ENCODE measurements at regions not wholly inside any gene's neighbourhood (a gene's known extent, or its start where the extent isn't known, plus 50 kb on each side); places are given as distances from the start of the nearest gene placed in this dataset.

DNA sequence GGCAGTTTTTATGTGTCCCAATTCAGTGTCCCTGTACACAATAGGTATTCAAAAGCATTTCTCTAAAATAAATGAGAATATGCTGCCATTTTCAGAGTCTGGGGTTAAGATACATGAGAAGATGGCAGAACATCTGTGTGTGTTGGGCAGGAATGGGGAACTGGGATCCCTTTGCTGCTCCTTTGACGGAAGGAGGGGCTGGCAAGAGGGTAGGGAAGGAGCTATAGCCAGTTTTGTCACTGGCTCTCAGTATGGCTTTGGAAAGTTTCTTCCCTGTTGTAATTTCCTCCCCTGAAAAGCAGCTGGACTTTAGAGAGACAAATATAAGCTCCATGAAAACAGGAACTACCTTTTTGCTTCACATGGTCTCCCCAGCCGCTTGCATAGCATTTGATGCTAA lies 137.5 kb upstream of the PRR23C start:
- no CpG with 5 or more reads among the region's 2 CpGs for WGBS (ENCODE audit: extremely low coverage, insufficient coverage, insufficient read length)
- Histone ChIP-seq H2BK5ac (ENCODE audit: low read depth, low read length, poor library complexity) (no peak overlapping the region), H3K27ac (ENCODE audit: low read depth, low read length) (no peak overlapping the region), H3K4me1 (ENCODE audit: control insufficient read depth in 1 of 2, insufficient read depth in 2 of 2, low read length in 2 of 2) (peaks cover 0 to 6% of the 10 kb centered on the region in 2 experiments), H3K18ac (ENCODE audit: low read length) (no peak overlapping the region), H3K36me3 (ENCODE audit: control insufficient read depth in 1 of 2, insufficient read depth in 2 of 2, low read length in 2 of 2) (no peaks in the 10 kb centered on the region), H3K79me1 (ENCODE audit: low read length) (no peaks in the 10 kb centered on the region), H2BK12ac (ENCODE audit: low read length) (no peak overlapping the region), H3K9me3 (ENCODE audit: insufficient read depth, low read depth, low read length) (peaks cover 4% of the 10 kb centered on the region), H3K23ac (ENCODE audit: low read length) (no peak overlapping the region), H4K8ac (ENCODE audit: low read depth, low read length) (no peak overlapping the region), H3K9ac (ENCODE audit: low read length) (no peak overlapping the region), H2BK120ac (ENCODE audit: insufficient read depth, low read length, poor library complexity) (no peak overlapping the region), H3K14ac (ENCODE audit: low read length) (no peak overlapping the region), H3K4ac (ENCODE audit: low read depth, low read length) (no peak overlapping the region), H4K12ac (ENCODE audit: low read depth, low read length) (no peak overlapping the region), H2AK5ac (ENCODE audit: low read length) (no peak overlapping the region), H3K27me3 (ENCODE audit: insufficient read depth, low read length) (no peaks in the 10 kb centered on the region), H4K91ac (ENCODE audit: low read depth, low read length) (no peak overlapping the region), H3K79me2 (ENCODE audit: control insufficient read depth, insufficient read depth, low read length, poor library complexity) (no peaks in the 10 kb centered on the region), H3K4me3 (ENCODE audit: low read depth, low read length) (no peak overlapping the region), H2AFZ (ENCODE audit: insufficient read depth, low read length, poor library complexity) (no peak overlapping the region), H3K4me2 (ENCODE audit: low read length) (no peak overlapping the region)
- no peak for DNase-seq

DNA sequence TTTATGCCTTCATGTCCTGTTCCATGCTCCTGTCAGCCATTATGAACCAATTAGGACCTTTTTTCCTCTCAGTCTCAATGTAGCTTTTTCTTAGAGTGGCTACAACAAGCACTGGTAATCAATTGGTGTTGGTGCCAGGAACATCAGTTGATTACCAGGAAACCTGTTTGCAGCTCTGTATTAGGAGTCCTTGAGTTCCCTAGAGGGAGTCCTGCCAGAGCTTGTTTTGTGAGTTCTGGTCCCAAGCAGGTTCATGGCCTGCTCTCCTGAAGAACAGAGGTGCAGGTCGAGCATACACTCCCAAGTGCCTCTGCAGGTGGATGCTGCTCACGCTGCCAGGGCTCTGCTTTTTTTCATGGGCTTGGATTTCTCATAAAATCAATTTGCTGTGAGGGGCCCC lies 137.9 kb upstream of the PRR23C start:
- Histone ChIP-seq H4K12ac (ENCODE audit: low read depth, low read length) (no peak overlapping the region), H2AFZ (ENCODE audit: insufficient read depth, low read length, poor library complexity) (no peak overlapping the region), H3K14ac (ENCODE audit: low read length) (no peak overlapping the region), H3K18ac (ENCODE audit: low read length) (no peak overlapping the region), H3K23ac (ENCODE audit: low read length) (no peak overlapping the region), H2AK5ac (ENCODE audit: low read length) (no peak overlapping the region), H2BK5ac (ENCODE audit: low read depth, low read length, poor library complexity) (no peak overlapping the region), H3K4me3 (ENCODE audit: low read depth, low read length) (no peak overlapping the region), H3K4me1 (ENCODE audit: control insufficient read depth in 1 of 2, insufficient read depth in 2 of 2, low read length in 2 of 2) (peaks cover 0 to 6% of the 10 kb centered on the region in 2 experiments), H3K36me3 (ENCODE audit: control insufficient read depth in 1 of 2, insufficient read depth in 2 of 2, low read length in 2 of 2) (no peaks in the 10 kb centered on the region), H3K27me3 (ENCODE audit: insufficient read depth, low read length) (no peaks in the 10 kb centered on the region), H3K4me2 (ENCODE audit: low read length) (no peak overlapping the region), H4K8ac (ENCODE audit: low read depth, low read length) (no peak overlapping the region), H4K91ac (ENCODE audit: low read depth, low read length) (no peak overlapping the region), H2BK12ac (ENCODE audit: low read length) (no peak overlapping the region), H3K79me2 (ENCODE audit: control insufficient read depth, insufficient read depth, low read length, poor library complexity) (no peaks in the 10 kb centered on the region), H2BK120ac (ENCODE audit: insufficient read depth, low read length, poor library complexity) (no peak overlapping the region), H3K79me1 (ENCODE audit: low read length) (no peaks in the 10 kb centered on the region), H3K9me3 (ENCODE audit: insufficient read depth, low read depth, low read length) (peaks cover 4% of the 10 kb centered on the region), H3K9ac (ENCODE audit: low read length) (no peak overlapping the region), H3K4ac (ENCODE audit: low read depth, low read length) (no peak overlapping the region), H3K27ac (ENCODE audit: low read depth, low read length) (no peak overlapping the region)
- DNase-seq = no peak
- WGBS (ENCODE audit: extremely low coverage, insufficient coverage, insufficient read length) = no CpG with 5 or more reads among the region's 2 CpGs

DNA sequence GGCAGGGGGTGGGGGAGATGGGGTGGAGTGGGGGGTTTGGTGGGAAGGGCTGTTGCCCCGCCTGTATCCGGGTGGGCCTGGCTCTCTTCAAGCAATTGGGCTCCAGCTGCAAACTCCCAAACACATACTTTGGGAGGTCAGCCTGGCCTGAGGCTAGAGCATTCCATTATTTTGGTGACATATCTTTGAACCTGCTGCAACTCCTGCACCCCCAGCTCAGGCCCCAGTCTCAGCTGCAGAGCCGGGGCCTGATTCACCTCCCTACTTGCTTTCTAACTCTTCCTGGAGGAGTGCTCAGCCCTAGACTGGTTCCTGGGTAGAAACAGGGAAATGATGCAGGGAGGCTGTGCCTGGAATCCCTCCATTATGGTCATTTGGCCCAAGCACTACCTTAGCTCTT lies 140.8 kb upstream of the PRR23C start:
- Histone ChIP-seq H2BK120ac (ENCODE audit: insufficient read depth, low read length, poor library complexity) (no peak overlapping the region), H3K4me3 (ENCODE audit: low read depth, low read length) (no peak overlapping the region), H4K12ac (ENCODE audit: low read depth, low read length) (no peak overlapping the region), H3K36me3 (ENCODE audit: control insufficient read depth in 1 of 2, insufficient read depth in 2 of 2, low read length in 2 of 2) (no peaks in the 10 kb centered on the region), H3K9me3 (ENCODE audit: insufficient read depth, low read depth, low read length) (peaks cover 4% of the 10 kb centered on the region), H3K79me1 (ENCODE audit: low read length) (no peaks in the 10 kb centered on the region), H3K4me1 (ENCODE audit: control insufficient read depth in 1 of 2, insufficient read depth in 2 of 2, low read length in 2 of 2) (peaks cover 0 to 6% of the 10 kb centered on the region in 2 experiments), H4K8ac (ENCODE audit: low read depth, low read length) (no peak overlapping the region), H4K91ac (ENCODE audit: low read depth, low read length) (no peak overlapping the region), H3K14ac (ENCODE audit: low read length) (no peak overlapping the region), H3K27me3 (ENCODE audit: insufficient read depth, low read length) (no peaks in the 10 kb centered on the region), H2BK12ac (ENCODE audit: low read length) (no peak overlapping the region), H2AK5ac (ENCODE audit: low read length) (no peak overlapping the region), H3K4me2 (ENCODE audit: low read length) (no peak overlapping the region), H3K23ac (ENCODE audit: low read length) (no peak overlapping the region), H3K79me2 (ENCODE audit: control insufficient read depth, insufficient read depth, low read length, poor library complexity) (no peaks in the 10 kb centered on the region), H3K9ac (ENCODE audit: low read length) (no peak overlapping the region), H2BK5ac (ENCODE audit: low read depth, low read length, poor library complexity) (no peak overlapping the region), H3K18ac (ENCODE audit: low read length) (no peak overlapping the region), H3K27ac (ENCODE audit: low read depth, low read length) (no peak overlapping the region), H2AFZ (ENCODE audit: insufficient read depth, low read length, poor library complexity) (no peak overlapping the region), H3K4ac (ENCODE audit: low read depth, low read length) (no peak overlapping the region)
- no CpG with 5 or more reads among the region's 3 CpGs for whole genome bisulfite sequencing (ENCODE audit: extremely low coverage, insufficient coverage, insufficient read length)
- DNase-seq = no peak

DNA sequence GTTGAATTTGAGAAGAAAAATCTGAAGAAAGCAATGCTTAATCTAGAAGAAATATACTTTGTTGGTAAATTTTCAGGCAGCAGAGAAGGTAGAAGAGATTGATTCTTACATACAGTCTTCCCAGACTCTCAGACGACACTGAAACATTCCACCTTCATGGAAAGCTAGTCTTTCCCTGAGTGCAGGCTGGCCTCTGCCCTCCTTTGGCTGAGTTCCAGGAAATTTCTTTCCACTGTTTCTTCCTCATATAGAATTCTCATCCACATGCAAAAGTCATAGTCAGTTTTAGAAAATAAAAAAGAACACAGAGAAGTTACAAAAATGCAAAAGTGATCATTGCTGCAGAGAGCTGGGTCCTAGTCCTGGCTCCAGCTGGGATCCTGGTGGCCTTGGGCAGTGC lies 142.5 kb upstream of the PRR23C start:
- Histone ChIP-seq H3K9ac (ENCODE audit: low read length) (no peak overlapping the region), H3K36me3 (ENCODE audit: control insufficient read depth in 1 of 2, insufficient read depth in 2 of 2, low read length in 2 of 2) (no peaks in the 10 kb centered on the region), H2BK5ac (ENCODE audit: low read depth, low read length, poor library complexity) (no peak overlapping the region), H3K79me2 (ENCODE audit: control insufficient read depth, insufficient read depth, low read length, poor library complexity) (no peaks in the 10 kb centered on the region), H4K8ac (ENCODE audit: low read depth, low read length) (no peak overlapping the region), H3K9me3 (ENCODE audit: insufficient read depth, low read depth, low read length) (no peaks in the 10 kb centered on the region), H4K12ac (ENCODE audit: low read depth, low read length) (no peak overlapping the region), H3K14ac (ENCODE audit: low read length) (no peak overlapping the region), H2BK120ac (ENCODE audit: insufficient read depth, low read length, poor library complexity) (no peak overlapping the region), H3K79me1 (ENCODE audit: low read length) (no peaks in the 10 kb centered on the region), H3K4me2 (ENCODE audit: low read length) (no peak overlapping the region), H3K4me3 (ENCODE audit: low read depth, low read length) (no peak overlapping the region), H4K91ac (ENCODE audit: low read depth, low read length) (no peak overlapping the region), H3K18ac (ENCODE audit: low read length) (no peak overlapping the region), H2BK12ac (ENCODE audit: low read length) (no peak overlapping the region), H3K27me3 (ENCODE audit: insufficient read depth, low read length) (no peaks in the 10 kb centered on the region), H3K4me1 (ENCODE audit: control insufficient read depth in 1 of 2, insufficient read depth in 2 of 2, low read length in 2 of 2) (peaks cover 0 to 6% of the 10 kb centered on the region in 2 experiments), H2AFZ (ENCODE audit: insufficient read depth, low read length, poor library complexity) (no peak overlapping the region), H3K27ac (ENCODE audit: low read depth, low read length) (no peak overlapping the region), H3K4ac (ENCODE audit: low read depth, low read length) (no peak overlapping the region), H3K23ac (ENCODE audit: low read length) (no peak overlapping the region), H2AK5ac (ENCODE audit: low read length) (no peak overlapping the region)
- no CpG with 5 or more reads among the region's 1 CpG for WGBS (ENCODE audit: extremely low coverage, insufficient coverage, insufficient read length)
- DNase-seq = no peak
